Uterus (tissue), 3 donors: ENCODE measurements at regions not wholly inside any gene's neighbourhood (a gene's known extent, or its start where the extent isn't known, plus 50 kb on each side); places are given as distances from the start of the nearest gene placed in this dataset.

ENCODE experiments used
- DNase-seq, 2 donors: peaks; one replicate each; pipeline ENCODE4 v3.0.0-alpha.2; 2019 to 2020
- H3K27ac ChIP-seq, 2 donors: fragments of 200-600 bp; sonication (generic); 1 replicate in 1 of 2; 2 replicates in 1 of 2; pipeline ENCODE4 v1.5.1; 2016 to 2018
- H3K27me3 ChIP-seq, 2 donors: fragments of 200-600 bp; sonication (generic); one replicate each; pipeline ENCODE4 v1.5.1; 2018 to 2019; ENCODE audit warnings: control low read depth in 1 of 2
- H3K36me3 ChIP-seq, 2 donors: fragments of 200-600 bp; sonication (generic); one replicate each; pipeline ENCODE4 v1.5.1; 2019; ENCODE audit warnings: control low read depth in 1 of 2
- H3K4me1 ChIP-seq, 2 donors: fragments of 200-600 bp; sonication (generic); one replicate each; pipeline ENCODE4 v1.5.1; 2018 to 2019; ENCODE audit warnings: control low read depth in 1 of 2
- H3K4me3 ChIP-seq, 2 donors: fragments of 200-600 bp; sonication (generic); 1 replicate in 1 of 2; 2 replicates in 1 of 2; pipeline ENCODE4 v1.5.1; 2018 to 2019; ENCODE audit warnings: mild to moderate bottlenecking in 1 of 2
- H3K9me3 ChIP-seq, 2 donors: fragments of 200-600 bp; sonication (generic); one replicate each; pipeline ENCODE4 v1.5.1; 2019; ENCODE audit warnings: control low read depth in 1 of 2
- CTCF ChIP-seq, 4 experiments: fragments of 200-600 bp in 2 of 4; fragments of 450-650 bp in 2 of 4; sonication (generic) in 2 of 4; IDR thresholded peaks; one replicate each; pipeline ENCODE4 v1.5.1; 2016 to 2019; ENCODE audit warnings: antibody characterized with exemption in 4 of 4, mild to moderate bottlenecking in 2 of 4, moderate library complexity in 1 of 4
- POLR2A ChIP-seq, 2 donors: fragments of 450-650 bp; IDR thresholded peaks; one replicate each; pipeline ENCODE4 v1.6.1; 2016; ENCODE audit warnings: antibody characterized with exemption in 2 of 2, mild to moderate bottlenecking in 1 of 2, moderate library complexity in 1 of 2
- intact Hi-C: fragments of 100-400 bp; cut with DNase I; formaldehyde crosslinking; loops from one replicate; pipeline ENCODE4 v1.15.1; 2023; ENCODE audit warnings: low total_unique reads
- donor health status: DM: yes; HTN: yes; CAD: no.

GRCh38 chr1:14309984-14310383 is 288.5 kb upstream of the KAZN start:
- TF ChIP-seq CTCF (IDR thresholded peaks at IDR 0.05) (no peak), POLR2A (IDR thresholded peaks at IDR 0.05) (no peak)
- no peaks in the 10 kb centered on the region for H3K36me3 ChIP-seq
- DNase-seq, result no peak
- no peak overlapping the region for H3K27ac ChIP-seq
- intact Hi-C loops, result no loop called here
- H3K9me3 ChIP-seq, result no peaks in the 10 kb centered on the region
- no peaks in the 10 kb centered on the region for H3K27me3 ChIP-seq
- no peak overlapping the region for H3K4me3 ChIP-seq
- H3K4me1 ChIP-seq, result no peaks in the 10 kb centered on the region

DNA sequence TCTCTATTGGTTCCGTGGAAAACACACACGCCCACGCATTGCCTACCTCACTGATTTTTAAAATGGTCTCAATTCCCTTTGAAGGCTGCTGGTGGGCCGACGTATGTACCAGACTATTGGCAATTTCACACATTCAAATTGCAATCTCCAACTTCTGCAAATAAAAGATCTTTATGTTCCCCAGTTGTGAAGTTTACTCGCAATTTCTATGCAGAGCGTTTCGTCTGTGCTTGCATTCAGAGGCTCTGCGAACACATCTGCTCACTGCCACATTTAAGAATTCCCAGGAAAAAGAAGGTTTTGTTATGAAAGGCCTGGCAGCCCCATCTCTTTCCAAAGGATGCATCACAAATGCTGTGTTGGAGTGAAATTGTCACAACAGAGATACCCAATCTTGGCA is 288.0 kb upstream of the KAZN start:
- Histone ChIP-seq H3K4me1 (no peaks in the 10 kb centered on the region), H3K4me3 (no peak overlapping the region), H3K27ac (no peak overlapping the region), H3K27me3 (no peaks in the 10 kb centered on the region), H3K36me3 (no peaks in the 10 kb centered on the region), H3K9me3 (no peaks in the 10 kb centered on the region)
- intact Hi-C loops, result no loop called here
- DNase-seq, result no peak
- TF ChIP-seq CTCF (IDR thresholded peaks at IDR 0.05) (no peak), POLR2A (IDR thresholded peaks at IDR 0.05) (no peak)

DNA sequence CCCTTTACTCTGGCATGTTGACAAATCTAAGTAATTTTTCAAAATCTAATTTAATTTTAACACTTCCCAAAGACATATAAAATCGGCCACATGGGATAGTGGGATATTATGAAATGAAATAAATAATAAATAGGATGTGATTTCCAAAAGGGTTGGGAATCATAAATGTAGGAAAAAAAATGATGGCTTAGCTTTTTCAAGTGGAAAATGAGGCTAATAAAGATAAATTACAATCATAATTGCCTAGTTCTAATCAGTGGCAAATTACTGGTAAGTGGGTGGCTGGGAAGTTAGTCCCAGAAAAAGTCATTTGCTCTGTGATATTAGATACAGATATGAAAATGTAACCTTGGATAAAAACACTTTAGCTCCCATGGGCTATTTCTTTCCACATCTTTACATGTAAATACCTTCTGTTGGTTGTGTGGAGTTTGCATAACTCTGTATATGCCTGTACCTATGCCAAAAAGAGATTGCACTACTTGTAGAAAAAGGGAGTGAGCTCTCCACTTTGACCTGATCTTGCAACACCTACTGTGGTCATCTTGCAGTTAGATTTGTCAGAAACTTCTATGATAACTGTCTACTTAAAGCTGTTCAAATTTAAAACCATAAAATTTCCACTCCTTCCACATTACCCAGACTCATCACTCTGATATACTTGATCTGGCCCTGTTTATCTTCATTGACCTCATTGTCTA is 284.6 kb upstream of the KAZN start:
- intact Hi-C loops, result no loop called here
- no peak for DNase-seq
- TF ChIP-seq CTCF (IDR thresholded peaks at IDR 0.05) (no peak), POLR2A (IDR thresholded peaks at IDR 0.05) (no peak)
- Histone ChIP-seq H3K27ac (no peak overlapping the region), H3K4me3 (no peak overlapping the region), H3K36me3 (no peaks in the 10 kb centered on the region), H3K27me3 (no peaks in the 10 kb centered on the region), H3K9me3 (no peaks in the 10 kb centered on the region), H3K4me1 (no peaks in the 10 kb centered on the region)

DNA sequence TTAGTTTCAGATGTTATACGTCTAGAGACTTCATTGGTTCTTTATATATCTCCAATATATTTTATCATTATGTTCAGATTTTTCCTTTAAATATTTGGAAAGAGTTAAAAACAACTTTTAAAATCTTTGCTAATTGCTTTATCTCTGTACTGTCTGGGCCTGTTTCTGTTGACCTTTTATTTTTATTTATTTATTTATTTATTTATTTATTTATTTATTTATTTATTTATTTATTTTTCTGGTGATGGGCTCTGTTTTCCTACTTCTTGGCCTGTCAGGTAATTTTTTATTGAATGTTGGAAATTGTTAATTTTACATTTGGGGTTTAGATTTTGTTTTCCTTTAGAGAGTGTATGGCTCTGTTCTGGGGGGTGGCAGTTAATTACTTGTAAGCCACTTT is 279.7 kb upstream of the KAZN start:
- no peaks in the 10 kb centered on the region for H3K9me3 ChIP-seq
- DNase-seq, result no peak

DNA sequence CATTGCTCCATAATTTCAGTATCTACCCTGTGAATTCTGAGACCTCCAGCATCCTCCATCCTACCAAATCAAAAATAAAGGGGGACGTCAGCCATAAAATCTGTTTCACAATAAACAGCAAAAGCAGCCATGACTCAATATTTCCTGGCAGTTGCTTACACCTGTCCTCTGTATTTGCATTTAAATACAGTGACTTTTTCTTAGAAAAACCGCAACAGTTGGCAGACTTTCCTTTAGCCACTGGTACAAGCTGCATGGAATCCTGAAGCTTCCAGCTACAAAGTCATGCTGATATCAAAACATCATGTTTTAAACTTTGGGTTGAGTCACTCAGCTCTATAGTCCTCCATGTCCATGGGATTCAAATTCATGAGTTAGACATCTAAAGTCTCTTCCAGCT is 278.0 kb upstream of the KAZN start:
- no peaks in the 10 kb centered on the region for H3K27me3 ChIP-seq
- H3K36me3 ChIP-seq, result no peaks in the 10 kb centered on the region
- no peak for DNase-seq
- no peak overlapping the region for H3K27ac ChIP-seq
- H3K9me3 ChIP-seq, result no peaks in the 10 kb centered on the region
- TF ChIP-seq CTCF (IDR thresholded peaks at IDR 0.05) (no peak), POLR2A (IDR thresholded peaks at IDR 0.05) (no peak)
- H3K4me1 ChIP-seq, result no peaks in the 10 kb centered on the region
- H3K4me3 ChIP-seq, result no peak overlapping the region
- intact Hi-C loops, result no loop called here

More for the DNA sequence above, 279.7 kb upstream of the KAZN start:
- Histone ChIP-seq H3K27ac (no peak overlapping the region), H3K27me3 (no peaks in the 10 kb centered on the region), H3K4me3 (no peak overlapping the region), H3K4me1 (no peaks in the 10 kb centered on the region), H3K36me3 (no peaks in the 10 kb centered on the region)
- TF ChIP-seq POLR2A (IDR thresholded peaks at IDR 0.05) (no peak), CTCF (IDR thresholded peaks at IDR 0.05) (no peak)
- intact Hi-C loops, result no loop called here
